Astrocyte (in vitro differentiated cells and primary cell): ENCODE measurements at regions not wholly inside any gene's neighbourhood (a gene's known extent, or its start where the extent isn't known, plus 50 kb on each side); places are given as distances from the start of the nearest gene placed in this dataset.

ENCODE experiments used
- DNase-seq: peaks from one replicate; pipeline ENCODE4 v3.0.0-alpha.2; 2010; ENCODE audit warnings: low read depth
- FAIRE-seq: peaks from 2 replicates; lab custom pipeline; 2011; peaks lifted over from hg19 to GRCh38; lab: Jason Lieb, UNC
- H2AFZ ChIP-seq: 2 replicates; pipeline ENCODE4 v1.6.0; 2012; ENCODE audit warnings: low read depth, low read length, inconsistent platforms
- H3K27ac ChIP-seq: 2 replicates; pipeline ENCODE4 v1.5.1; 2011; ENCODE audit warnings: low read depth, low read length, inconsistent platforms
- H3K27me3 ChIP-seq: 2 replicates; pipeline ENCODE4 v1.6.0; 2011; ENCODE audit warnings: low read length, inconsistent platforms; ENCODE audit not compliant: insufficient read depth
- H3K36me3 ChIP-seq: 2 replicates; pipeline ENCODE4 v1.5.1; 2011; ENCODE audit warnings: low read length, inconsistent platforms; ENCODE audit not compliant: insufficient read depth
- H3K4me1 ChIP-seq: 2 replicates; pipeline ENCODE4 v1.5.1; 2011; ENCODE audit warnings: low read length, inconsistent platforms; ENCODE audit not compliant: insufficient read depth
- H3K4me2 ChIP-seq: 2 replicates; pipeline ENCODE4 v1.6.0; 2012; ENCODE audit warnings: low read length, inconsistent platforms
- H3K4me3 ChIP-seq: 2 replicates; pipeline ENCODE4 v1.5.1; 2011; ENCODE audit warnings: low read depth, mild to moderate bottlenecking, low read length, inconsistent platforms; ENCODE audit not compliant: insufficient read depth
- H3K79me2 ChIP-seq: 2 replicates; pipeline ENCODE4 v1.6.0; 2012; ENCODE audit warnings: mild to moderate bottlenecking, low read length, inconsistent platforms; ENCODE audit not compliant: insufficient read depth
- H3K9ac ChIP-seq: 2 replicates; pipeline ENCODE4 v1.6.0; 2012; ENCODE audit warnings: mild to moderate bottlenecking, low read length, inconsistent platforms
- H3K9me3 ChIP-seq: 2 replicates; pipeline ENCODE4 v1.5.1; 2012; ENCODE audit warnings: low read depth, mild to moderate bottlenecking, low read length, inconsistent platforms; ENCODE audit not compliant: insufficient read depth
- H4K20me1 ChIP-seq: 2 replicates; pipeline ENCODE4 v1.6.0; 2012; ENCODE audit warnings: low read length, inconsistent platforms; ENCODE audit not compliant: insufficient read depth
- H3K27ac Mint-ChIP-seq: one replicate; pipeline ENCODE4 v1.8.0; 2021; ENCODE audit warnings: mild to moderate bottlenecking, mixed read lengths; ENCODE audit not compliant: unreplicated experiment
- H3K27me3 Mint-ChIP-seq: one replicate; pipeline ENCODE4 v1.8.0; 2021; ENCODE audit warnings: low read depth, mixed read lengths; ENCODE audit not compliant: unreplicated experiment
- H3K36me3 Mint-ChIP-seq: one replicate; pipeline ENCODE4 v1.8.0; 2021; ENCODE audit warnings: low read depth, mixed read lengths; ENCODE audit not compliant: unreplicated experiment
- H3K4me1 Mint-ChIP-seq: one replicate; pipeline ENCODE4 v1.8.0; 2021; ENCODE audit warnings: low read depth, mixed read lengths; ENCODE audit not compliant: unreplicated experiment
- H3K4me3 Mint-ChIP-seq: one replicate; pipeline ENCODE4 v1.8.0; 2021; ENCODE audit warnings: mild to moderate bottlenecking, moderate library complexity, mixed read lengths; ENCODE audit not compliant: unreplicated experiment
- H3K9me3 Mint-ChIP-seq: one replicate; pipeline ENCODE4 v1.8.0; 2021; ENCODE audit warnings: mild to moderate bottlenecking, mixed read lengths; ENCODE audit not compliant: unreplicated experiment
- EZH2 ChIP-seq: IDR thresholded peaks from 2 replicates; pipeline ENCODE4 v1.6.1; 2012; ENCODE audit warnings: mild to moderate bottlenecking, low read length, inconsistent platforms; ENCODE audit not compliant: insufficient read depth
- TF ChIP-seq, protein P1 (sequence below): IDR thresholded peaks from 2 replicates; pipeline ENCODE4 v1.5.1; 2011; ENCODE audit warnings: low read depth, mild to moderate bottlenecking, inconsistent platforms, low read length, moderate library complexity; ENCODE audit not compliant: insufficient read depth

DNA sequence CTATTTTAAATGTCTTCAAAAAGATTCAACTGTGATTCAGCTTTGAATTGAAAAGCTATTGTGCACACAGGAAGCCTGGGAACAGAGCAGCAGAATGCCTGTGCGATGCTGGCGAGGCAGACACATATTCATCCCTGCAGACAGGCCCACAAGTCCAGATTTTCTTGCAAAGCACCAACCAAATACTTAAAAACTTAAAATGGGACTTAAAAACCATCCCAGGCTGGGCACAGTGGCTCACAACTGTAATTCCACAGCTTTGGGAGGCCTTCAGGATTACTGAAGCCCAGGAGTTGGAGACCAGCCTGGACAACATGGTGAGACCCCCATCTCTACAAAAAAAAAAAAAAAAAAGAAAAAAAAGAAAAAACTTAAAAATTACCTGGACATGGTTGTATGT, 122.6 kb upstream of the SERPIND1 start:
- no peak overlapping the region for H3K27ac Mint-ChIP-seq
- no peaks in the 10 kb centered on the region for H3K36me3 Mint-ChIP-seq
- Histone ChIP-seq H3K27me3 (no peaks in the 10 kb centered on the region), H3K4me1 (peaks cover 3% of the 10 kb centered on the region), H3K79me2 (no peaks in the 10 kb centered on the region), H3K9me3 (no peaks in the 10 kb centered on the region), H3K4me3 (no peak overlapping the region), H3K4me2 (no peak overlapping the region), H3K27ac (no peak overlapping the region), H3K36me3 (no peaks in the 10 kb centered on the region), H3K9ac (no peak overlapping the region), H4K20me1 (no peaks in the 10 kb centered on the region), H2AFZ (no peak overlapping the region)
- no peak for FAIRE-seq
- TF ChIP-seq EZH2 = no peak
- TF ChIP-seq, protein P1, sequence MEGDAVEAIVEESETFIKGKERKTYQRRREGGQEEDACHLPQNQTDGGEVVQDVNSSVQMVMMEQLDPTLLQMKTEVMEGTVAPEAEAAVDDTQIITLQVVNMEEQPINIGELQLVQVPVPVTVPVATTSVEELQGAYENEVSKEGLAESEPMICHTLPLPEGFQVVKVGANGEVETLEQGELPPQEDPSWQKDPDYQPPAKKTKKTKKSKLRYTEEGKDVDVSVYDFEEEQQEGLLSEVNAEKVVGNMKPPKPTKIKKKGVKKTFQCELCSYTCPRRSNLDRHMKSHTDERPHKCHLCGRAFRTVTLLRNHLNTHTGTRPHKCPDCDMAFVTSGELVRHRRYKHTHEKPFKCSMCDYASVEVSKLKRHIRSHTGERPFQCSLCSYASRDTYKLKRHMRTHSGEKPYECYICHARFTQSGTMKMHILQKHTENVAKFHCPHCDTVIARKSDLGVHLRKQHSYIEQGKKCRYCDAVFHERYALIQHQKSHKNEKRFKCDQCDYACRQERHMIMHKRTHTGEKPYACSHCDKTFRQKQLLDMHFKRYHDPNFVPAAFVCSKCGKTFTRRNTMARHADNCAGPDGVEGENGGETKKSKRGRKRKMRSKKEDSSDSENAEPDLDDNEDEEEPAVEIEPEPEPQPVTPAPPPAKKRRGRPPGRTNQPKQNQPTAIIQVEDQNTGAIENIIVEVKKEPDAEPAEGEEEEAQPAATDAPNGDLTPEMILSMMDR = no peak
- H3K4me1 Mint-ChIP-seq = peaks cover 2% of the 10 kb centered on the region
- DNase-seq = no peak
- H3K9me3 Mint-ChIP-seq = peaks cover 3% of the 10 kb centered on the region
- H3K27me3 Mint-ChIP-seq = peaks cover 25% of the 10 kb centered on the region
- no peak overlapping the region for H3K4me3 Mint-ChIP-seq

DNA sequence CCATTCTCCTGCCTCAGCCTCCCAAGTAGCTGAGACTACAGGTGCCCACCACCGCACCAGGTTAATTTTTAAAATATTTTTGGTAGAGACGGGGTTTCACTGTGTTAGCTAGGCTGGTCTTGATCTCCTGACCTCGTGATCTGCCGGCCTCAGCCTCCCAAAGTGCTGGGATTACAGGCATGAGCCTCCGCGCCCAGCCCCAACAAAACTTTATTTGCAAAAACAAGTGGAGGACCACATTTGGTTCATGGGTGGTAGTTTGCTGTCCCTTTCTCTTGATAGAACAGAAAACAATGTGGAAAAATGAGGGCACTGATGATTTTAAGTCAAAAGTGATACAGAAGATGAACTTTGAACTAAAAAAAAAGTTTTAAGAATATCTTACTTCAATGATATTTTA, 121.8 kb upstream of the SERPIND1 start:
- Mint-ChIP-seq H3K27ac (no peak overlapping the region), H3K27me3 (peaks cover 27% of the 10 kb centered on the region), H3K4me1 (peaks cover 2% of the 10 kb centered on the region), H3K4me3 (no peak overlapping the region), H3K36me3 (no peaks in the 10 kb centered on the region), H3K9me3 (peaks cover 3% of the 10 kb centered on the region)
- H3K9me3 ChIP-seq = peaks cover 2% of the 10 kb centered on the region
- H3K79me2 ChIP-seq = no peaks in the 10 kb centered on the region
- H3K36me3 ChIP-seq = no peaks in the 10 kb centered on the region
- peaks cover 3% of the 10 kb centered on the region for H3K4me1 ChIP-seq
- no peak overlapping the region for H3K9ac ChIP-seq
- FAIRE-seq = no peak
- H3K27ac ChIP-seq = no peak overlapping the region
- no peak overlapping the region for H2AFZ ChIP-seq
- TF ChIP-seq, protein P1 = no peak
- TF ChIP-seq EZH2 = no peak
- no peak for DNase-seq
- H3K4me3 ChIP-seq = no peak overlapping the region
- H3K27me3 ChIP-seq = no peaks in the 10 kb centered on the region
- no peaks in the 10 kb centered on the region for H4K20me1 ChIP-seq
- no peak overlapping the region for H3K4me2 ChIP-seq

DNA sequence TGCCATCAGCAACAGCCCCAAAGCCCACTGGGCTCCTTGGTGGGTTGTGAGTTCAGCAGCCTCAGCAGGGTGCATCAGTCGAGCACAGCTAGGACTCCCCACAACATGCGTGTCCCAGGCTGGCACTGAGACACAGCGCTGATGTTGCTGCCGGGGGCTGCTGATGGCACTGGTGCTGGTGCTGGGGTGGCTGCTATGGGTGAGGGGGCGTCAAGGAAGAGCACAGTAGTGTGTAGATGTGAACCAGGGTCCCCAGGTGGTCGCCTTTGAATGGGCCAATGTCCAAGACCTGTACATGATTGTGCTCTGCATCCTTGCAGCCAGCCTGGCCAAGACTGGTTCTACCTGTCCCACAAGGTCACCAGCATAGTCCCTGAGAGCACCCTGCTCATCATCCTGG, 121.3 kb upstream of the SERPIND1 start:
- Histone ChIP-seq H3K27me3 (no peaks in the 10 kb centered on the region), H2AFZ (no peak overlapping the region), H3K4me3 (no peak overlapping the region), H3K9me3 (peaks cover 2% of the 10 kb centered on the region), H3K4me1 (peaks cover 3% of the 10 kb centered on the region), H3K4me2 (no peak overlapping the region), H3K9ac (no peak overlapping the region), H3K27ac (no peak overlapping the region), H3K79me2 (no peaks in the 10 kb centered on the region), H4K20me1 (no peaks in the 10 kb centered on the region), H3K36me3 (no peaks in the 10 kb centered on the region)
- H3K4me1 Mint-ChIP-seq = peaks cover 2% of the 10 kb centered on the region
- DNase-seq = no peak
- TF ChIP-seq, protein P1 = no peak
- no peak for TF ChIP-seq EZH2
- peaks cover 29% of the 10 kb centered on the region for H3K27me3 Mint-ChIP-seq
- no peak for FAIRE-seq
- no peaks in the 10 kb centered on the region for H3K36me3 Mint-ChIP-seq
- peaks cover 2% of the 10 kb centered on the region for H3K9me3 Mint-ChIP-seq
- H3K4me3 Mint-ChIP-seq = no peak overlapping the region
- H3K27ac Mint-ChIP-seq = no peak overlapping the region
